ENCODE measurements at regions not wholly inside any gene's neighbourhood (a gene's known extent, or its start where the extent isn't known, plus 50 kb on each side); places are given as distances from the start of the nearest gene placed in this dataset.

GRCh38 chr16:54344646-54345630, 58.4 kb upstream of the IRX3 start (continued):
- TF ChIP-seq CREB1 (CRISPR knock-in tag; IDR thresholded peaks at IDR 0.05; ENCODE audit: low read depth) (no peak), ETS1 (IDR thresholded peaks at IDR 0.05) (no peak), STAT1 (IDR thresholded peaks at IDR 0.05; ENCODE audit: unreplicated experiment) (no peak), POLR2AphosphoS5 (IDR thresholded peaks at IDR 0.05; ENCODE audit: low read depth) (no peak), NANOG (IDR thresholded peaks at IDR 0.05; ENCODE audit: borderline replicate concordance) (no peak)

GRCh38 chr16:54342966-54343365, 56.4 kb upstream of the IRX3 start:
- Histone ChIP-seq H3F3A (replicated peaks; ENCODE audit: low read depth) (no peaks in the 10 kb centered on the region), H3K79me2 (replicated peaks; ENCODE audit: insufficient read depth) (no peaks in the 10 kb centered on the region), H2AFZ (no peak overlapping the region), H3K9me2 (ENCODE audit: insufficient read depth) (0 out of 2 replicates have a peak, but pooled peaks cover 3% of the 10 kb centered on the region), H3K4me3 (no peak overlapping the region), H3K4me2 (no peak overlapping the region), H3K4me1 (ENCODE audit: insufficient read depth) (peaks cover 22% of the 10 kb centered on the region), H3K36me3 (ENCODE audit: insufficient read depth) (no peaks in the 10 kb centered on the region), H4K20me1 (replicated peaks; ENCODE audit: insufficient read depth) (no peaks in the 10 kb centered on the region), H3K27ac (ENCODE audit: low read depth) (no peak overlapping the region), H3K27me3 (ENCODE audit: insufficient read depth) (no peaks in the 10 kb centered on the region)
- H3K9me3 Mint-ChIP-seq, result peaks cover 2% of the 10 kb centered on the region; the same call in 1 of the 3 replicates
- H3K36me3 Mint-ChIP-seq (ENCODE audit: low read depth), result no peaks in the 10 kb centered on the region
- H3K4me3 Mint-ChIP-seq, result no peak overlapping the region
- H3K27ac Mint-ChIP-seq, result no peak overlapping the region
- no peak for ATAC-seq
- peaks cover 23% of the 10 kb centered on the region for H3K4me1 Mint-ChIP-seq
- no peak for DNase-seq (ENCODE audit: low spot score)
- H3K27me3 Mint-ChIP-seq (ENCODE audit: insufficient read depth, low read depth, poor library complexity), result peaks cover 15% of the 10 kb centered on the region
- no peak for TF ChIP-seq ZNF462 (CRISPR knock-in tag; IDR thresholded peaks at IDR 0.05)
- no peak for TF ChIP-seq EZH2 (IDR thresholded peaks at IDR 0.05; ENCODE audit: low read depth, unreplicated experiment)
- TF ChIP-seq ETS1 (IDR thresholded peaks at IDR 0.05), result no peak
- no peak for TF ChIP-seq REST (IDR thresholded peaks at IDR 0.05; ENCODE audit: unreplicated experiment)
- TF ChIP-seq POLR2AphosphoS5 (IDR thresholded peaks at IDR 0.05; ENCODE audit: low read depth), result no peak
- TF ChIP-seq CTCF (conservative IDR thresholded peaks at IDR 0.05; ENCODE audit: low read depth in 2 of 2), result no peak
